ENCODE measurements at regions not wholly inside any gene's neighbourhood (a gene's known extent, or its start where the extent isn't known, plus 50 kb on each side); places are given as distances from the start of the nearest gene placed in this dataset.

DNA sequence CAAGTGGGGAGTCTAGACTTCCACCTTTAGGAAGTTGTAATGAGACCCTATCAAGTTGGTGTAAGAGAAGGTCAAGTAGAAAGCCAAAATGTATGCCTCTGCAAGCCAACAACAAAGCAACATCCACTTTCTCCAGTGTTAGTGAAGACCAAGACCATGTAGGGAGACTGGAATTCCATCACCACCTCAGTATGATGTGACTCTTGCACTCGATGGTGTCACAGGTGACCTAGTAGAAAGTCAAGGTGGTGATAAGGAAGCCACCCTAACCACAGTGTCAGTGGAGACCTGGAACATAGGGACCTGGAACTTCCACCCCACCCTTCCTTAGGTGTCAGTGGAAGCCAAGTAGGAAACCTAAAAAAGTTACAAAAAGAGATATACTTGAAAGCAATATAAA is 278.1 kb upstream of the KCNMB2 start:
- no peaks in the 10 kb centered on the region for H3K27me3 Mint-ChIP-seq (ENCODE audit: unreplicated experiment)
- peaks cover 10% of the 10 kb centered on the region for H3K9me3 Mint-ChIP-seq (ENCODE audit: unreplicated experiment)
- peaks cover 6% of the 10 kb centered on the region for H3K4me1 Mint-ChIP-seq (ENCODE audit: unreplicated experiment)
- no peak for DNase-seq (ENCODE audit: extremely low spot score, unreplicated experiment)
- H3K4me3 Mint-ChIP-seq (ENCODE audit: unreplicated experiment): no peak overlapping the region
- H3K27ac Mint-ChIP-seq (ENCODE audit: unreplicated experiment): no peak overlapping the region
- TF ChIP-seq, protein P1, sequence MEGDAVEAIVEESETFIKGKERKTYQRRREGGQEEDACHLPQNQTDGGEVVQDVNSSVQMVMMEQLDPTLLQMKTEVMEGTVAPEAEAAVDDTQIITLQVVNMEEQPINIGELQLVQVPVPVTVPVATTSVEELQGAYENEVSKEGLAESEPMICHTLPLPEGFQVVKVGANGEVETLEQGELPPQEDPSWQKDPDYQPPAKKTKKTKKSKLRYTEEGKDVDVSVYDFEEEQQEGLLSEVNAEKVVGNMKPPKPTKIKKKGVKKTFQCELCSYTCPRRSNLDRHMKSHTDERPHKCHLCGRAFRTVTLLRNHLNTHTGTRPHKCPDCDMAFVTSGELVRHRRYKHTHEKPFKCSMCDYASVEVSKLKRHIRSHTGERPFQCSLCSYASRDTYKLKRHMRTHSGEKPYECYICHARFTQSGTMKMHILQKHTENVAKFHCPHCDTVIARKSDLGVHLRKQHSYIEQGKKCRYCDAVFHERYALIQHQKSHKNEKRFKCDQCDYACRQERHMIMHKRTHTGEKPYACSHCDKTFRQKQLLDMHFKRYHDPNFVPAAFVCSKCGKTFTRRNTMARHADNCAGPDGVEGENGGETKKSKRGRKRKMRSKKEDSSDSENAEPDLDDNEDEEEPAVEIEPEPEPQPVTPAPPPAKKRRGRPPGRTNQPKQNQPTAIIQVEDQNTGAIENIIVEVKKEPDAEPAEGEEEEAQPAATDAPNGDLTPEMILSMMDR (IDR thresholded peaks at IDR 0.05): no peak
- H3K36me3 Mint-ChIP-seq (ENCODE audit: unreplicated experiment): peaks cover 2% of the 10 kb centered on the region

DNA sequence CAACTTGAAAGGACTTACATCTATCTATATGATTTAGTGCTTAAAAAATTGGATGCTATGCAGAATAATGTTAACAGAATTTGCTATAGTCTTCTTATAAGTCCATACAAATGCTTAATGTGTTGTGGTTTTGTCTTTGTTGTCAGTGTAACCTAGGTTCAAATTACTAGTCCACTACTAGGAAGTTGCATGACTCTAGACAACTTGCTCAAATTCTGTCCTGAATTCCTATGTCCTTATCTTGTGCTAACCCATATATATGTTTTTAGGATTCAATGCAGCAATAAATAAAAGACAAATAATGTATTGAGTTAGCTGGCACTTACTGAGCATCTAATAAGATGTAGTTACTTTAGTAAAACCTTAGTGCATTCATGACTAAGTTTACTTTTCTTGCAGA is 276.5 kb upstream of the KCNMB2 start:
- Mint-ChIP-seq H3K36me3 (ENCODE audit: unreplicated experiment) (peaks cover 2% of the 10 kb centered on the region), H3K27me3 (ENCODE audit: unreplicated experiment) (no peaks in the 10 kb centered on the region), H3K9me3 (ENCODE audit: unreplicated experiment) (no peaks in the 10 kb centered on the region), H3K4me3 (ENCODE audit: unreplicated experiment) (no peak overlapping the region), H3K27ac (ENCODE audit: unreplicated experiment) (no peak overlapping the region), H3K4me1 (ENCODE audit: unreplicated experiment) (peaks cover 8% of the 10 kb centered on the region)
- no peak for DNase-seq (ENCODE audit: extremely low spot score, unreplicated experiment)
- TF ChIP-seq, protein P1 (IDR thresholded peaks at IDR 0.05): no peak

DNA sequence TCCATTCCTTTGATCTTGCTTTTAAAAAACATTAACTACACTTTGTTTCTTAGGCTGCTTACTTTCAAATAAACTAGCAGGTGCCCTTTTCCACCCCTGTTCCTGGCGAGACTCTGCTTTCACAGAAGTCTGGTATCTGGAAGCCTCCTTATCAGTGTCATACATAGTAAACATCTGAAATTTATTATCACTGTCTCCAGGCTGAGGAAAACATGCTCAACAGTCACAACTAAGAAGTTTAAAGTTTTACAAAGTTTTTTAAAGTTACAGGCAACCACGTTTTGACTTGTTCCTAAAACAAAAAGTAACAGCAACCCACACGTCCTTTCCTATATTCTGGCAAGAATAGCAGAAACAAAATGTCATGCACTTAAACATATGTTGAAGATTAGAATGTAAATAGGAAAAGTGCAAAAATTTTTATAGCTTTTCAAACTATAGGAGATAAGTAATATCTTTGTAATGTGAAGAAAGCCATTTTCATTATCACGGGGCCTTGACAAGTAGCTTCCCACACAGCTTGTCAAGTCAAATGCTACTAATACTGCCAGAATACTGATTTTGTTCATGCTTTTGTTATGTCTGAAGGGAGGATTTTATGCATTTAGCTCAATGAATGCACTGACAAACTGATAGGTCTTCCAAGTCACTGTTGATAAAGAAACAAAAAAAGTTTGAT is 275.2 kb upstream of the KCNMB2 start:
- DNase-seq (ENCODE audit: extremely low spot score, unreplicated experiment): no peak
- H3K36me3 Mint-ChIP-seq (ENCODE audit: unreplicated experiment): peaks cover 2% of the 10 kb centered on the region
- no peak overlapping the region for H3K4me3 Mint-ChIP-seq (ENCODE audit: unreplicated experiment)
- no peaks in the 10 kb centered on the region for H3K9me3 Mint-ChIP-seq (ENCODE audit: unreplicated experiment)
- TF ChIP-seq, protein P1 (IDR thresholded peaks at IDR 0.05): no peak
- no peaks in the 10 kb centered on the region for H3K27me3 Mint-ChIP-seq (ENCODE audit: unreplicated experiment)
- H3K4me1 Mint-ChIP-seq (ENCODE audit: unreplicated experiment): peaks cover 2% of the 10 kb centered on the region
- no peak overlapping the region for H3K27ac Mint-ChIP-seq (ENCODE audit: unreplicated experiment)

DNA sequence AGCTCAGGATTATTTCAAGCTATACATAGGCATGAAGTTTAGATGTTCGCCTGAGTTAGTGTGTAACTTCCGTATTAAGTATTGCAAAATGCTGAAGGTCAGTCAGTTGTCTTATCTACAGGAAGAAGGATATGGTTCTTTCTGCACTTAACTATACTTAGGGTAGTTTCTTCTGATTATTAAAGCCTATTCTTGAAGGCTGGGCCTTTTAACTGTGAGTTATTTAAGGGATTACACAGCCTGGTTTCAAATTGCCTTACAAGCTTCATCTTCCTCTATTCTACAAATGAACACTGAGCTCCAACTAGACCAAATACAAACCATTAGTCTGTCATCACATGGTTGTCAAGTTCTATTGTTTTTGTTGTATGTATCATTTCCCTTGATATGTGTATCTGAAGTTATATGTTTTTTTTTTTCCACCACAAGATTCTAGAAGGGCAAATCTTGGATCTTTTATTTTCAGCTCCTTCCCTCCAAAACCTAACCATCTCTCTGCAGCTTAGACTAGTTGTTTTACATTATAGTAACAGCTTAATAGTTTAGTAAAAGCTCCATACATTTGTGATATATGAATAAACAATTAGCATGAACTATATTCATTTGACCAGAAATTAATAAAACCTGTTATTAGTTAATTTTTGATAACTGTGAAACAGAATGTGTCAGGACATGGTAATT is 272.9 kb upstream of the KCNMB2 start:
- Mint-ChIP-seq H3K27ac (ENCODE audit: unreplicated experiment) (no peak overlapping the region), H3K4me1 (ENCODE audit: unreplicated experiment) (peaks cover 2% of the 10 kb centered on the region), H3K27me3 (ENCODE audit: unreplicated experiment) (no peaks in the 10 kb centered on the region), H3K36me3 (ENCODE audit: unreplicated experiment) (no peaks in the 10 kb centered on the region), H3K4me3 (ENCODE audit: unreplicated experiment) (no peak overlapping the region), H3K9me3 (ENCODE audit: unreplicated experiment) (no peaks in the 10 kb centered on the region)
- TF ChIP-seq, protein P1 (IDR thresholded peaks at IDR 0.05): no peak
- no peak for DNase-seq (ENCODE audit: extremely low spot score, unreplicated experiment)

DNA sequence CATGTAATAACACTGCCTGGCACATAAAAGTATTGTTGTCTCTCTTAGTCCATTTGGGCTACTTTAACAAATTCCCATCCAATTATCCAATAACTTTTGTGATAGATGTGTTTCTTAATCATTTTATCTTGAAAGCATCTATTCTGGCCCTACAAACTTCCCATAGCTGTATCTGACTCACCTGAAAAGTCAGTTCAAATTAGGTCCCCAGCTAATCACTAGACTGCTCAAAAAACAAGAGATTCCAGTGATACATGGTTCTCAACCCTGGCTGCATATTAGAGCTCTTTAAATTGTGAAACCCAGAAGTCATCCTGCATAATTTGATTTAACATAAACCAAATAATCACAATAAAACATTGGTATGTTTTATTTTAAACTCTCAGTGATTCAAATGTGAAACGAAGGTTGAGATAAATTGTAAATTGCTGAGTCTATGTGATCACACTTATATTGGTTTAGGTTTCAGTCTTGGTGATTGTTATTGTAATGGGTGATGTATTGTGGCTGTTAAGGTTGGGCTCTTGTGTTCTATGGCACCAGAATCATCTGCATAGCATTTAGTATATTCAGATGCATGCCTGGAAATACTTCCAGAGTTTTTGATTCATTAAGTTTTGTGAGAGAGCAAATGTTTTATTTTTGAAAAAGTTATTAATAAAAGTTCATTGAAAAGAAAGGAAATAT is 268.9 kb upstream of the KCNMB2 start:
- no peak for DNase-seq (ENCODE audit: extremely low spot score, unreplicated experiment)
- Mint-ChIP-seq H3K27me3 (ENCODE audit: unreplicated experiment) (no peaks in the 10 kb centered on the region), H3K27ac (ENCODE audit: unreplicated experiment) (no peak overlapping the region), H3K9me3 (ENCODE audit: unreplicated experiment) (no peaks in the 10 kb centered on the region), H3K36me3 (ENCODE audit: unreplicated experiment) (no peaks in the 10 kb centered on the region), H3K4me1 (ENCODE audit: unreplicated experiment) (peaks cover 2% of the 10 kb centered on the region), H3K4me3 (ENCODE audit: unreplicated experiment) (no peak overlapping the region)
- TF ChIP-seq, protein P1 (IDR thresholded peaks at IDR 0.05): no peak
